DMS53 (cell line): ENCODE measurements at regions not wholly inside any gene's neighbourhood (a gene's known extent, or its start where the extent isn't known, plus 50 kb on each side); places are given as distances from the start of the nearest gene placed in this dataset.
"Not testable (repeated sequence)": the region's sequence is repeated elsewhere in the genome, so short reads cannot be mapped to it uniquely, and the experiment has no call there.

Experiments used
- DNase-seq: peaks from one replicate; lab custom pipeline; 2025; lab: John Stamatoyannopoulos, UW

GRCh38 chr11:22065472-22065871 is 127.4 kb upstream of the ANO5 start:
- DNase-seq = no peak

DNA sequence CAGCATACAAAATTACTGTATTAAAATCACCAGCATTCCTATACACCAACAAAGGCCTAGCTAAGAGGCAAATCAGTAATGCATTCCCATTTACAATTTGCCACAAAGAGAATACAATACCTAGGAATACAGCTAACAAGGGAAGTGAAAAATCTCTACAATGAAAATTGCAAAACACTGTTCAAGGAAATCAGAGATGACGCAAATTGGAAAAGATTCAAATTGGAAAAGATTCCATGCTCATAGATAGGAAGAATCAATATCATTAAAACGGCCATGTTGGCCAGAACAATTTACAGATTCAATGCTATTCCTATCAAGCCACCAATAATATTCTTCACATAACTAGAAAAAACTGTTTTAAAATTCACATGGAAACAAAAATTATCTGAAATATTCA is 123.0 kb upstream of the ANO5 start:
- DNase-seq = no peak

- DNase-seq = no peak
These were observed 116.5 kb upstream of the ANO5 start for GRCh38 chr11:22076271-22076930.

DNA sequence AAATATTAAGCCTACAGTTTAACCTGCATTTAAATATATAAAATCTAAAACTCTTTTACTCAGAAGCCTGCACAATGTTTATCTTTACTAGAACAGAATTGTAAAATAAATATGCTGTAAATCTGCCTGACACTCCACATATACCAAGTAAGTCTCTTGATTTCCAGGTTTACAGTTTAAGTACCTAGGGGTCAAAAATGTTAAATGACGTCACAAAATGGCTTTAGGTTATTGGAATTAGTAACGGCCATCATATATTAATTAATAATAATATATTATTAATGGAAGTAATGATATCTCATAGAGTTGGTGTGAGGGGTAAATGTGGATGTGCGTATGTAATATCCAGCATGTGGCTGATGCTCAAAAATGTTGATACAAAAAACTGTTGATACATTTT is 114.8 kb upstream of the ANO5 start:
- DNase-seq = no peak

GRCh38 chr11:22079133-22079872 is 113.6 kb upstream of the ANO5 start:
- no peak for DNase-seq

DNA sequence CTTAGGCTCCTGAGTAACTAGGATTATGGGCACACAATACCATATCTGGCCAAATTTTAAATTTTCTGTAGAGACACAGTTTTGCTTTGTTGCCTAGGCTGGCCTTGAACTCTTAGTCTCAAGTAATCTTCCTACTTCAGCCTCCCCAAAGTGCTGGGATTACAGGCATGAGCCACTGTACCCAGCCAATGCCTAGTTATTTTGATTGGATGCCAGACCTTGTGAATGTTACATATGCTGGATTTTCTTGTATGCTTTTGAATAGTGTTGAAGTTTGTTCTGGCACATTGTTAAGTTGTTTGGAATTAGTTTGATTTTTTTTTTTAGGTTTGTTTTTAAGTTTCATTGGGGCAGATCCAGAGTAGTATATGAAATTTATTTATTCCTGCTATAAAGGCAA is 110.7 kb upstream of the ANO5 start:
- DNase-seq = no peak

DNA sequence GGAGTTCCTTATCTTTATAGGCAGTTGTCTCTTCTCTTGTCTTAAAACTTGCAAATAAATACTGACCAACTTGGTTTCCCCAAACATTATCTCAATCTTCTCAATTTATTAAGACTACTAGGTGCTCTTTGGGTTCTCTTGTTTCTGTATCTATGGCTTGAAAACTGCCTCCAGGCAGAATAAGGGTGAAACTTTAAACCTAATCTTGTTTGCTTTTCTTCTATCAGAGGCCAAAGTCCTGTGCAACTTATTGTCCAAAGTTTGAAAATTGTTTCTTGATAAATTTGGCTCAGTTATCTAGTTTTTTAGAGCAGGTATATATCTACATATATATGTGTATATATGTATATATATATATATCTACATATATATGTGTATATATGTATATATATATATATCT is 110.1 kb upstream of the ANO5 start:
- DNase-seq = no peak

- no peak for DNase-seq
These were observed 108.8 kb upstream of the ANO5 start for GRCh38 chr11:22084056-22084455.

DNA sequence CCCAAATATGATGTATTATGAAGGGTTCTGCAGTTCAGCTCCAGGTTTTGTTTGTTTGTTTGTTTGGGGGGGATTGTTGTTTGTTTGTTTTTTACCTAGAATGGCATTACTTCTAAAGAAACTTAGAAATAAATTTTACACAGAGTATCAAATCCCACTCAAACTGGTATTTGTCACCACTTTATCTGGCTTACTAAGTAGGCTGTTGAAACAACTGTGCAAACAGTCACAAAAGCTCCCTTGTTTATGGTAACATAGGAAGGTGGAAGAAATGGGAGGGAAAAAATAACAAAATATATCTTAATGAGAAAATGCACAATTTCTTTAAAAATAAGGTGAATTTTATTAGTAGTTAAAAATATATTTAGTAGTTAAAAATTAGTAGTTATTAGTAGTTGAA is 108.3 kb upstream of the ANO5 start:
- DNase-seq = peak; percentile 67

- DNase-seq = no peak
These were observed 103.3 kb upstream of the ANO5 start for GRCh38 chr11:22089609-22090008.

DNA sequence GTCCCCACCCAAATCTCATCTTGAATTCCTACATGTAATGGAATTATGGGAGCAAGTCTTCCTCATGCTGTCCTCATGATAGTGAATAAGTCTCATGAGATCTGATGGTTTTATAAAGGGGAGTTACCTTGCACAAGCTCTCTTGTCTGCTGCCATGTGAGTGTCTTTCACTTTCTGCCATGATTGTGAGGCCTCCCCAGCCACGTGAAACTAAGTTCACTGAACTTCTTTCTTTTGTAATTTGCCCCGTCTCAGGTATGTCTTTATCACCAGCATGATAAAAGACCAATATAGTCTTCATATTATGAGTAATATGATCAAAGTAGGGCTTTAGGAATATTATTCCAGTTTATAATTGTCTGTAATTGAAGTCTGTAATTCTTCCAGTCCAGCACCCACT is 86.3 kb upstream of the ANO5 start:
- no peak for DNase-seq

DNA sequence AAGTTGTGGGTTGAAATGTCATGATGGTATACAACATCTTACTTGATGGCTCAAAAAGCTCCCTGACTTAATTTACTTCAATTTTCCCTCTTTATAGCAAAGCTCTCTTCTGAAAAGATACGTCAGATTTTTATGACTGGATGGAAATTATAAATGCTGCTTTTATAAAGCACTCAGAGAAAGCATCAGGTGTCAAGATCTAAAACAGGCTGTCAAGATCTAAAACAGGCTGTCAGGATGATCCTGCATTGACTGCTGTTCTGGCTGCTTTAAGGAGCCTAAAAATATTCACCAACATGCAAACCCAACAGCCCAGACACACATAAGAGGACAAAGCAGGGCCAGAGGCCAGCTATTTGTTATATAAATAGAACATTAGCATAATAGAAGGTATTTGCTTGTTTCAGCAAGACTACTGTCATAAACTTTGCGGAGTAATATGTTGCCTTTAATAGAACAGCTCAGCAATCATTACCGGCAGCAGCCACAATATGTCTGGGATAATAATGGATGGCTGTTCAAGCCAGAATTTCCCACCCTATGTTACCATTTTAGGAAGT is 77.3 kb upstream of the ANO5 start:
- no peak for DNase-seq

DNA sequence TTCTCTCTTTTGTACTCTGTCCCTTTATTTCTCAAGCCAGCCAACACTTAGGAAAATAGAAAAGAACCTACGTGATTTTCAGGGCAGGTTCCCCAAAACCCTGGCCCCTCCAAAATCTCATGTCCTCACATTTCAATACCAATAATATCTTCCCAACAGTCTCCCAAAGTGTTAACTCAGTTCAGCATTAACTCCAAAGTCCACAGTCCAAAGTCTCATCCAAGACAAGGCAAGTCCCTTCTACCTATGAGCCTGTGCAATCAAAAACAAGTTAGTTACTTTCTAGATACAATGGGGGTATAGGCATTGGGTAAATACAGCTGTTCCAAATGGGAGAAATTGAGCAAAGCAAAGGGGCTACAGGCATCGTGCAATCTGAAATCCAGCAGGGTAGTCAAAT is 64.9 kb upstream of the ANO5 start:
- not testable (repeated sequence) for DNase-seq

GRCh38 chr11:22130462-22131053 is 62.3 kb upstream of the ANO5 start:
- DNase-seq = peak; percentile 70

- DNase-seq = no peak
These were observed 59.1 kb upstream of the ANO5 start for GRCh38 chr11:22133776-22134175.

- no peak for DNase-seq
These were observed 54.6 kb upstream of the ANO5 start for GRCh38 chr11:22138264-22138663.
